ENCODE measurements at regions not wholly inside any gene's neighbourhood (a gene's known extent, or its start where the extent isn't known, plus 50 kb on each side); places are given as distances from the start of the nearest gene placed in this dataset.

GRCh38 chr15:101551696-101552591 lies 62.4 kb upstream of the PCSK6 start:
- TF ChIP-seq, protein P1, sequence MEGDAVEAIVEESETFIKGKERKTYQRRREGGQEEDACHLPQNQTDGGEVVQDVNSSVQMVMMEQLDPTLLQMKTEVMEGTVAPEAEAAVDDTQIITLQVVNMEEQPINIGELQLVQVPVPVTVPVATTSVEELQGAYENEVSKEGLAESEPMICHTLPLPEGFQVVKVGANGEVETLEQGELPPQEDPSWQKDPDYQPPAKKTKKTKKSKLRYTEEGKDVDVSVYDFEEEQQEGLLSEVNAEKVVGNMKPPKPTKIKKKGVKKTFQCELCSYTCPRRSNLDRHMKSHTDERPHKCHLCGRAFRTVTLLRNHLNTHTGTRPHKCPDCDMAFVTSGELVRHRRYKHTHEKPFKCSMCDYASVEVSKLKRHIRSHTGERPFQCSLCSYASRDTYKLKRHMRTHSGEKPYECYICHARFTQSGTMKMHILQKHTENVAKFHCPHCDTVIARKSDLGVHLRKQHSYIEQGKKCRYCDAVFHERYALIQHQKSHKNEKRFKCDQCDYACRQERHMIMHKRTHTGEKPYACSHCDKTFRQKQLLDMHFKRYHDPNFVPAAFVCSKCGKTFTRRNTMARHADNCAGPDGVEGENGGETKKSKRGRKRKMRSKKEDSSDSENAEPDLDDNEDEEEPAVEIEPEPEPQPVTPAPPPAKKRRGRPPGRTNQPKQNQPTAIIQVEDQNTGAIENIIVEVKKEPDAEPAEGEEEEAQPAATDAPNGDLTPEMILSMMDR (IDR thresholded peaks at IDR 0.05; ENCODE audit: borderline replicate concordance, insufficient read depth, low read depth, low read length): no peak
- H3K4me3 ChIP-seq (ENCODE audit: low read depth, low read length): no peak overlapping the region

GRCh38 chr15:101550124-101550523 lies 60.6 kb upstream of the PCSK6 start:
- TF ChIP-seq, protein P1 (IDR thresholded peaks at IDR 0.05; ENCODE audit: borderline replicate concordance, insufficient read depth, low read depth, low read length): no peak
- H3K4me3 ChIP-seq (ENCODE audit: low read depth, low read length): no peak overlapping the region

DNA sequence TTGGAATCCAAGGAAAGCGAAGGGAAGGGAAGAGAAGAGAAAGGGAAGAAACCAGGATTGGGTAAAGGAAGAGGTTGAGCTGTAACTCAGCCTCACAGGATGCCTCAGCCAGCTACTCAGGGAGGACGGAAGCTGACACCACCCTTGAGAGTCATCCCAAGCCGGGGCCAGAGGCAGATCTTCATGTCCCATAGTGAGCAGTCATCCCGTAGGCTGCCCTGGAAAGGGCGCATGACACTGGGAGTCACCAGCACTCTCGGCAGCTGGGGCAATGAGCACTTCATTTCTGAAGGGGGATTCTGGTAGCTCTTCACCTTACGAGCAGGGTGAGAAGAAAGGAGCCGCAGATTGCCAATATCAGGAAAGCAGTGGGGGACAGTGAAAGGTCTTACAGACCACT lies 60.1 kb upstream of the PCSK6 start:
- H3K4me3 ChIP-seq (ENCODE audit: low read depth, low read length): no peak overlapping the region
- TF ChIP-seq, protein P1 (IDR thresholded peaks at IDR 0.05; ENCODE audit: borderline replicate concordance, insufficient read depth, low read depth, low read length): no peak

DNA sequence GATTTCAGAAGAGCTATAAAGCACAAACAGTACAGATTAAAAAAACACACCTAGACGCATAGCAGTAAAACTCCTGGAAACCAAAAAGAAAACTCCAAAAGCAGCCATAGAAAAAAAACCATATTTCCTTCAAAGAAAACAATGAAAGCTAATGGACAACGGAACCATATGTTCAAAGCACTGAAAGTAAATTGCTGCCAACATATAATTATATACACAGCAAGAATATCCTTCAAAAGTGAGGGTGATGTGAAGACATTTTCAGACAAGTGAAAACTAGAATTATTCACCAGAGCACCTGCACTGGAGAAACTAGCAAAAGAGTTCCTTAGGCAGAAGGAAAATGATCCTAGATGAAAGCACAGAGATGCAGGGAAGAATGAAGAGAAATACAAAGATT lies 58.2 kb upstream of the PCSK6 start:
- no peak overlapping the region for H3K4me3 ChIP-seq (ENCODE audit: low read depth, low read length)

DNA sequence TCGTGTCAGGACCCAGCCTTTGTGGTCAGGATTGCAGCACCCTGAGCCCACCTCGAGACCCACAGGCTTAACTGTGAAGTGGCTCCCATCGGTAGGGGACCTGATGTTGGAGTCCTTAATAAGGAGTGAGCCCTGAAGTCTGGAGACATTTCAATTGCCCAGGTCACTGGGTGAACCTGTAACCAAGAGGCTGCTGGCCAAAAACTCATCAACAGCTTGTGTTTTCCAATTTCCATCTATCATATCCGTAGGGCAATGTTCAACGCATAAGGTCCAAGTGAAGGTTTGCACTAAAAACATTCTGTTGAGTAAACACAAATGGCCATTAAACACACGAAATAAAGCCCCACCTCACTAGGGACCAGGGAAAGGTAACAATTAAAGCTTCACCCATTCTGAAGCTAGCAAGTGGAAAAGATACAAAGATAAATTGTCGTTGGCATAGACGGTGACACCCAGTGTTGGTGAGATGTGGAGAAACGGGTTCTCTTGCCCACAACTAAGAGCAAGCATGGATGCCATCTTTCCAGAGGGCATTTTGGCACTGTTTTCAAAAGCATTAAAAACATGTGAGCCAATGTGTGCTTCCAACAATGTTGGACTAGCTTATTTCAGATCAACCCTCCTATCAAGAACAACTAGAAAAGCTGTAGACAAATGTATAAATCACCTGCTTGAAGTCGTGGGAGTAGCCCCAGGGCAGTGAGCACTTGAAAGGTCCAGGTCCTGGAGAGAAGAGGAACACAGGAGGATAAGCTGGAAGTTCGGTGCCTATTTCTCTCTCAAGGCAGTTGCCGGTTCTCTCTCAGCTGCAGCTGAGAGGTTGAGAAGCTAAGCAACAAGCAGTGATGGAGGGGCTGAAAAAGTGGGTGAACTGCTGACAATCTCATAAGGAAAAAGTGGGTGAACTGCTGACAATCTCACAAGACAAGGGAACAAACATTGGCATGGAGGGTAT lies 56.3 kb upstream of the PCSK6 start:
- TF ChIP-seq, protein P1 (IDR thresholded peaks at IDR 0.05; ENCODE audit: borderline replicate concordance, insufficient read depth, low read depth, low read length): no peak
- no peak overlapping the region for H3K4me3 ChIP-seq (ENCODE audit: low read depth, low read length)

More for the DNA sequence above, 58.2 kb upstream of the PCSK6 start:
- TF ChIP-seq, protein P1 (IDR thresholded peaks at IDR 0.05; ENCODE audit: borderline replicate concordance, insufficient read depth, low read depth, low read length): no peak

DNA sequence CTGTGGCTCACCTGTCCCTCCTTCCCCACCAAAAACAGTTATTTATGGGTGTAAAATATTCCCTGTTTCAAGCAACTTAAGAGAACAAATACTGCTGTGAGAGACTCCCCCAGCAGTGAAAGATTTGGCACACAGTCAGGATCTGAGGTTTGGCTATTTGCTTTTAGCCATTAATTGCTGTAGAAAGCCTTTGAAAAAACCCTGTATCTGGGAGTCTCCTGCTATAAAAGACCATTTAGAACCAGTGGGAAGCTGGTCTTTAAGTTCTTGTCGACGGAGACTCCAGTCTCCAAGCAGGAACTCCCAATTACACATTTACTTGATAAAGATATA lies 55.1 kb upstream of the PCSK6 start:
- TF ChIP-seq, protein P1 (IDR thresholded peaks at IDR 0.05; ENCODE audit: borderline replicate concordance, insufficient read depth, low read depth, low read length): no peak

More for the DNA sequence above, 55.1 kb upstream of the PCSK6 start:
- no peak overlapping the region for H3K4me3 ChIP-seq (ENCODE audit: low read depth, low read length)

All from GM12875 (cell line).